ENCODE measurements at regions not wholly inside any gene's neighbourhood (a gene's known extent, or its start where the extent isn't known, plus 50 kb on each side); places are given as distances from the start of the nearest gene placed in this dataset.
"Not testable (repeated sequence)": the region's sequence is repeated elsewhere in the genome, so short reads cannot be mapped to it uniquely, and the experiment has no call there.

- TF ChIP-seq, protein P1, sequence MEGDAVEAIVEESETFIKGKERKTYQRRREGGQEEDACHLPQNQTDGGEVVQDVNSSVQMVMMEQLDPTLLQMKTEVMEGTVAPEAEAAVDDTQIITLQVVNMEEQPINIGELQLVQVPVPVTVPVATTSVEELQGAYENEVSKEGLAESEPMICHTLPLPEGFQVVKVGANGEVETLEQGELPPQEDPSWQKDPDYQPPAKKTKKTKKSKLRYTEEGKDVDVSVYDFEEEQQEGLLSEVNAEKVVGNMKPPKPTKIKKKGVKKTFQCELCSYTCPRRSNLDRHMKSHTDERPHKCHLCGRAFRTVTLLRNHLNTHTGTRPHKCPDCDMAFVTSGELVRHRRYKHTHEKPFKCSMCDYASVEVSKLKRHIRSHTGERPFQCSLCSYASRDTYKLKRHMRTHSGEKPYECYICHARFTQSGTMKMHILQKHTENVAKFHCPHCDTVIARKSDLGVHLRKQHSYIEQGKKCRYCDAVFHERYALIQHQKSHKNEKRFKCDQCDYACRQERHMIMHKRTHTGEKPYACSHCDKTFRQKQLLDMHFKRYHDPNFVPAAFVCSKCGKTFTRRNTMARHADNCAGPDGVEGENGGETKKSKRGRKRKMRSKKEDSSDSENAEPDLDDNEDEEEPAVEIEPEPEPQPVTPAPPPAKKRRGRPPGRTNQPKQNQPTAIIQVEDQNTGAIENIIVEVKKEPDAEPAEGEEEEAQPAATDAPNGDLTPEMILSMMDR (conservative IDR thresholded peaks at IDR 0.05), result not testable (repeated sequence)
- not testable (repeated sequence) for TF ChIP-seq ZFX (IDR thresholded peaks at IDR 0.05)
These were observed 1439.7 kb downstream of the FSCB start for GRCh38 chr14:43067372-43067771.
